GM21825 (cell line): ENCODE measurements at regions not wholly inside any gene's neighbourhood (a gene's known extent, or its start where the extent isn't known, plus 50 kb on each side); places are given as distances from the start of the nearest gene placed in this dataset.
"Not testable (repeated sequence)": the region's sequence is repeated elsewhere in the genome, so short reads cannot be mapped to it uniquely, and the experiment has no call there.

ENCODE experiments used
- ATAC-seq: cut with Tn5 transposase; IDR thresholded peaks from one replicate; pipeline ENCODE4 v1.9.1; 2021; ENCODE audit warnings: mild to moderate bottlenecking, moderate library complexity; ENCODE audit not compliant: unreplicated experiment

DNA sequence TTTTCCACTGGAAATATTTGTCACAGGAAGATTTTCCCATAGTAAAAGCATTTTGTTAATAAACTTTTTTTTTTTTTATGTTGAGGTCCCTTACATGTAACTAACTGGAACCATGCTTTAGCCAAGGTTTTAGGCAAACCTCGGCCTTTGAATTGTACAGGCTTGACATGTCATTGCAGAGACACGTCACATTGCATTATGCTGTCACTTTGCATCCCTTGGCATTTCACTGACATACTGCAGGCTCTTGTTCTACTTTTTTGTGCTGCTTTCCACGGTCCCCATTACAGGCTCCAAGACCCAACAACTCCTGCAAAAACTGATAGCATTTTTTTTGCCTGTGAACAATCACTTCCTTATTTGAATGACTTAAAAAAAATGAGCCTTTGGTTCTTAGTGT is 724.3 kb downstream of the TTLL7 start:
- ATAC-seq, result not testable (repeated sequence)

- not testable (repeated sequence) for ATAC-seq
Measured at GRCh38 chr1:83272484-83272883, 726.4 kb downstream of the TTLL7 start.

DNA sequence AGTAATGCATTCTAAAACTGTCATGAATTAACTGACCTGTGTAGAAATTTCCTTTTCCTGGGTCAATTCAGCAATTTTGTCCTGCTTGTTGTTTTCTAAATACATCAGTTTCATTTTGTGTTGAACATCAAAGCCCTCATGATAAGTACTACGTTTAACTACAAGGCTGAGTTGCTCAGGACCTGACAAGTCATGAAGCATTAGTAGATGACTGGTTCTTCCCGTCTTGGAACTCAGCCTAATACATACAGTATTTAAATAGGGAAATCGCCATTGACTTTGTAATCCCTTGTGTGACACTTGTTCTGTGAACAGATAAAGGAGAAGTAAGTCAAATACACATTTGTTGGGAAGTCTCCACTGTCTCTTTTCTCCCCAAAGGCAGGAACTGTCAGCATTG is 727.1 kb downstream of the TTLL7 start:
- ATAC-seq, result not testable (repeated sequence)

GRCh38 chr1:83270801-83271200 is 728.1 kb downstream of the TTLL7 start:
- ATAC-seq, result not testable (repeated sequence)

DNA sequence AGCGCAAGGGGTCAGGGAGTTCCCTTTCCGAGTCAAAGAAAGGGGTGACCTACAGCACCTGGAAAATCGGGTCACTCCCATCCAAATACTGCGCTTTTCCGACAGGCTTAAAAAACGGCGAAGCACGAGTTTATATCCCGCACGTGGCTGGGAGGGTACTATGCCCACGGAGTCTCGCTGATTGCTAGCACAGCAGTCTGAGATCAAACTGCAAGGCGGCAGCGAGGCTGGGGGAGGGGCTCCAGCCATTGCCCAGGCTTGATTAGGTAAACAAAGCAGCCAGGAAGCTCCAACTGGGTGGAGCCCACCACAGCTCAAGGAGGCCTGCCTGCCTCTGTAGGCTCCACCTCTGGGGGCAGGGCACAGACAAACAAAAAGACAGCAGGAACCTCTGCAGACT is 735.1 kb downstream of the TTLL7 start:
- ATAC-seq, result not testable (repeated sequence)

DNA sequence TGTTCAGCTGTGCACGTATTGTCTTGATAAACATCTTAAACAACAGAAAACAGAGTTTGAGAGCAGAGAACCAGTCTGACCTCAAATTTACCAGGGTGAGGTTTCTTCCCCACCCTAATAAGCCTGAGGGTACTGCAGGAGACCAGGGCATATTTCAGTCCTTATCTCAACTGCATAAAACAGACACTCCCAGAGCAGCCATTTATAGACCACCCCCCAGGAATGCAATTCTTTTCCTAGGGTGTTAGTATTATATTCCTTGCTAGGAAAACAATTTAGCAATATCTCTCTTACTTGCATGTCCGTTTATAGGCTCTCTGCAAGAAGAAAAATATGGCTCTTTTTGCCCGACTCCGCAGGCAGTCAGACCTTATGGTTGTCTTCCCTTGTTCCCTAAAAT is 747.2 kb downstream of the TTLL7 start:
- not testable (repeated sequence) for ATAC-seq

DNA sequence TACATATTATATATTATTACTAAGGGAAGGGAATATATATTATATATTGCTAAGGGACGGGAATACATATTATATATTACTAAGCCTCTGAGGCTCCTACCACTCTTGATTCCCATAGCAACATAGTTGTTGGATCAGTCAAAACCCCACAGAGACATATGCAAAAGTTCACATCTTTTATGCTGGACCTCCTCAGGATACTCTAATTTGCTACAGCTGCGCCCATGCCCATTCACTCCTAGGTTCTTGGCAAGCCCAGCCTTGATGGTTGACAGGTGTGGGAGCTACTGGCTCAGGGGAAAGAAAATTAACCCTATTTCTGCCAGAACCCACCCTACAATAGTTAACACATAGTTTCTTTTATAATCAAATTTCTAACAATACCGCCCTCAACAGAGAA is 752.2 kb downstream of the TTLL7 start:
- ATAC-seq, result not testable (repeated sequence)

DNA sequence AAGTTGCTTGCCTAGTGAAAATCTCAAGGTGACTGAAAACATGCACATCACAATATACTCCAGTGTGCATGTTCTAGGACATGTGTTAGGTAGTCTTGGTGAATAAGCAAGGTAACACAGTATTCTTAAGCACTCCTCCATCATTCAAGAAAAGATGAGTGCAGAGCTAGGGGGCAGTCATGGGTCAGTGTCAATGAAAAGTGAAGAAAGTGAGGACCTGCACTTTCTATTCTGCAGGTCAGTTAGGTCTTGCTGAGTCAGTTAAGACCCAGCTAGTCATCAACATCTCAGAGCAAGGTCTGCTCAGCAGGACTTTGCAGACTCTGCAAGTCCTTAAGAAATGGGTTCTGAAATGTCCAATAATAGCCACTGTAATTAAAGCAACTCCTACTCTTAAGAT is 754.1 kb downstream of the TTLL7 start:
- not testable (repeated sequence) for ATAC-seq

GRCh38 chr1:83239568-83239967 is 759.4 kb downstream of the TTLL7 start:
- ATAC-seq, result not testable (repeated sequence)

GRCh38 chr1:83238654-83239053 is 760.3 kb downstream of the TTLL7 start:
- ATAC-seq, result not testable (repeated sequence)

DNA sequence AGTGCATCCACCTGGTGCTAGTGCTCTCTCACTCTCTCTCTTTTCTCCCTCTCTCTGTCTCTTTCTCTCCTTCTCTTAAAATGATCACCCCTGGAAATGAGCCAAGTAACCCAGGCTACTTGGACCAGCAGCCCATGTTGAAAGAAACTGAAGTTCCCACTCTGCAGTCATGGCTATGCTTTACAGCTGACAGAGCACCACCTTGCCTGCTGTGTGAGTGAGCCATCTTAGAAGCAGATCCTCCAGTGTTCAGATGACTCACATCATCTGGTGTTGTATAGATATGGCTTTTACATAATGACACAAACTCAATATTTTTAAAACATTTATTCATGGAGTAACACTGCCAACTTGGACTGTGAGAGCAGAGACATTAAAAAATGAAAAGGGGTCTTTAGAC is 779.1 kb downstream of the TTLL7 start:
- ATAC-seq, result not testable (repeated sequence)

DNA sequence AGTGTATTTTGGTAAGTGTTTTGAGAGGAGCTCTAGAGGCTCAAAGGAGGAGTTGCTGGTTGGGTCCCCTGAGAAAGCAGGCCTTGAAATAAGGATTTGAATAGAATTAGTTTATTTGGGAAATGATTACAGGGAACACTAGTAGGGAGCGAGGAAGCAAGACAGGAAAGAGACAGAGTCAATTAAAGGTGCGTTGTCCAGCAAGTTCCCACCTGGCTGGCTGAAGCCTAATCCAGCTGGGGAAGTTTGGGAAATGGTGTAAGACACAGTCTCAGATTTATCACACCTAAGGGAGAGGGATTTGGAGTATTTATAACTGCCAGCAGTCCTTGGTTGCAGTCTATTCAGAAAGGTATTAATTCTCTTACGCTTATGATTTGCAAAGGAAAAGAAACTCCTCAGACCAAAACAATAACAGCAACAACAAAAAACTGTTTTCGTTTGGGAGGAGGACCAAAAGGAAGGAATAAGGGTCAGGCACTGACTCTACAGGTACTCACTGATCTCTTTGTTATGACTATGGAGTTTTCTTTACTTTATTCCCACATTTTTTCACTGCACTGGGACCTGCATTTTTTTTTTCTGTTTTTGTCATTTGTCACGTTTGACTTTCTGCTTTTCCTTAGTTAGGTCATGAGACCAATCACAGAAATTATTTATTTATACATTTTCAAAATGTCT is 780.8 kb downstream of the TTLL7 start:
- not testable (repeated sequence) for ATAC-seq

GRCh38 chr1:83214317-83214716 is 784.6 kb downstream of the TTLL7 start:
- not testable (repeated sequence) for ATAC-seq

GRCh38 chr1:83213648-83214047 is 785.3 kb downstream of the TTLL7 start:
- ATAC-seq, result not testable (repeated sequence)

GRCh38 chr1:83212033-83212432 is 786.9 kb downstream of the TTLL7 start:
- ATAC-seq, result not testable (repeated sequence)

DNA sequence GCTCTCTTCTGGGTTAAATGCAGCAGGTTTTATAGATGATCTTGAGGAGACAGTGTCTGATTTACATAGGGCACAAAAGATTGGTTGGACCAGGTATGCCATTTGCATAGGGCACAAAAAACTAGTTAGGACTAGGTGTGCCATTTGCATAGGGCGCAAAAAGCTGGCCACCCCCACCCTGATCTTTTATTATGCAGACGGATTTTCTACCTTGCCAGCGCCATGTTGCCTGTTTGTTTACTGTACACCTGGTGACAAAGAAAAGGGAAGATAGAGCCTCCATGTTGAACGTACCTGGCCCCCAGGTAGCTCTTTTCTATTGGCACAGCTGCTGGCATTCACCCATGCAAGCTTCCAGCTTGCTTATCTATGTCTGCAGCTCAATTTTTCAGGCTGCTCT is 790.4 kb downstream of the TTLL7 start:
- not testable (repeated sequence) for ATAC-seq

- ATAC-seq, result not testable (repeated sequence)
Measured at GRCh38 chr1:83194610-83195009, 804.3 kb downstream of the TTLL7 start.

DNA sequence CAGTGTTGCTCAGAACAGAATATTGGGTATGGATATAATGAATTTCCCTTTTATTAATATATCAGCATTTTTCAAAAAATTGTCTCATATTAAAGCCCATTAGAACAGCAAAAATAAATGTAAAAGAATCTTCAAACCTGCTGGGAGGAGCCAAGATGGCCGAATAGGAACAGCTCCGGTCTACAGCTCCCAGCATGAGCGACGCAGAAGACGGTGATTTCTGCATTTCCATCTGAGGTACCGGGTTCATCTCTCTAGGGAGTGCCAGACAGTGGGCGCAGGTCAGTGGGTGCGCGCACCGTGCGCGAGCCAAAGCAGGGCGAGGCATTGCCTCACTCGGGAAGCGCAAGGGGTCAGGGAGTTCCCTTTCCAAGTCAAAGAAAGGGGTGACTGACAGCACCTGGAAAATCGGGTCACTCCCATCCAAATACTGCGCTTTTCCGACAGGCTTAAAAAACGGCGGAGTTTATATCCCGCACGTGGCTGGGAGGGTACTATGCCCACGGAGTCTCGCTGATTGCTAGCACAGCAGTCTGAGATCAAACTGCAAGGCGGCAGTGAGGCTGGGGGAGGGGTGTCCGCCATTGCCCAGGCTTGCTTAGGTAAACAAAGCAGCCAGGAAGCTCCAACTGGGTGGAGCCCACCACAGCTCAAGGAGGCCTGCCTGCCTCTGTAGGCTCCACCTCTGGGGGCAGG is 816.8 kb downstream of the TTLL7 start:
- ATAC-seq, result not testable (repeated sequence)

GRCh38 chr1:83180621-83181020 is 818.3 kb downstream of the TTLL7 start:
- ATAC-seq, result not testable (repeated sequence)

GRCh38 chr1:83167634-83168033 is 831.3 kb downstream of the TTLL7 start:
- not testable (repeated sequence) for ATAC-seq

- ATAC-seq, result not testable (repeated sequence)
Measured at GRCh38 chr1:83163879-83164475, 835.0 kb downstream of the TTLL7 start.

GRCh38 chr1:83158924-83159323 is 840.0 kb downstream of the TTLL7 start:
- not testable (repeated sequence) for ATAC-seq
